Loucy (cell line): ENCODE measurements at regions not wholly inside any gene's neighbourhood (a gene's known extent, or its start where the extent isn't known, plus 50 kb on each side); places are given as distances from the start of the nearest gene placed in this dataset.
"Not testable (repeated sequence)": the region's sequence is repeated elsewhere in the genome, so short reads cannot be mapped to it uniquely, and the experiment has no call there.

Experiments used
- EZH2phosphoT487 ChIP-seq: fragments of 200-600 bp; IDR thresholded peaks from 2 replicates; pipeline ENCODE4 v1.6.1; 2018; ENCODE audit warnings: antibody characterized with exemption, mild to moderate bottlenecking, moderate library complexity, borderline replicate concordance
- TF ChIP-seq, protein P1 (sequence below): fragments of 200-600 bp; sonication (generic); conservative IDR thresholded peaks from 2 replicates; pipeline ENCODE4 v1.5.1; 2014; ENCODE audit warnings: mild to moderate bottlenecking, antibody characterized with exemption, low read length

DNA sequence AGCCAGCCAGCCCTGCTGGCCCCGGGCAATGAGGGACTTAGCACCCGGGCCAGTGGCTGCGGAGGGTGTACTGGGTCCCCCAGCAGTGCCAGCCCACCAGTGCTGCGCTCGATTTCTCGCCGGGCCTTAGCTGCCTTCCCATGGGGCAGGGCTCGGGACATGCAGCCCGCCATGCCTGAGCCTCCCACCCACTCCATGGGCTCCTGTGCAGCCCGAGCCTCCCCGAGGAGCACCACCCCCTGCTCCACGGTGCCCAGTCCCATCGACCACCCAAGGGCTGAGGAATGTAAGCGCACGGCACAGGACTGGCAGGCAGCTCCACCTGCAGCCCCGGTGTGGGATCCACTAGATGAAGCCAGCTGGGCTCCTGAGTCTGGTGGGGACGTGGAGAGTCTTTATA lies 72.5 kb upstream of the STARD13 start:
- TF ChIP-seq, protein P1, sequence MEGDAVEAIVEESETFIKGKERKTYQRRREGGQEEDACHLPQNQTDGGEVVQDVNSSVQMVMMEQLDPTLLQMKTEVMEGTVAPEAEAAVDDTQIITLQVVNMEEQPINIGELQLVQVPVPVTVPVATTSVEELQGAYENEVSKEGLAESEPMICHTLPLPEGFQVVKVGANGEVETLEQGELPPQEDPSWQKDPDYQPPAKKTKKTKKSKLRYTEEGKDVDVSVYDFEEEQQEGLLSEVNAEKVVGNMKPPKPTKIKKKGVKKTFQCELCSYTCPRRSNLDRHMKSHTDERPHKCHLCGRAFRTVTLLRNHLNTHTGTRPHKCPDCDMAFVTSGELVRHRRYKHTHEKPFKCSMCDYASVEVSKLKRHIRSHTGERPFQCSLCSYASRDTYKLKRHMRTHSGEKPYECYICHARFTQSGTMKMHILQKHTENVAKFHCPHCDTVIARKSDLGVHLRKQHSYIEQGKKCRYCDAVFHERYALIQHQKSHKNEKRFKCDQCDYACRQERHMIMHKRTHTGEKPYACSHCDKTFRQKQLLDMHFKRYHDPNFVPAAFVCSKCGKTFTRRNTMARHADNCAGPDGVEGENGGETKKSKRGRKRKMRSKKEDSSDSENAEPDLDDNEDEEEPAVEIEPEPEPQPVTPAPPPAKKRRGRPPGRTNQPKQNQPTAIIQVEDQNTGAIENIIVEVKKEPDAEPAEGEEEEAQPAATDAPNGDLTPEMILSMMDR: not testable (repeated sequence)
- not testable (repeated sequence) for TF ChIP-seq EZH2phosphoT487
